Activated CD4-positive, alpha-beta T cell treated with anti-CD3 and anti-CD28 coated beads for 36 hours (primary cell): ENCODE measurements at regions not wholly inside any gene's neighbourhood (a gene's known extent, or its start where the extent isn't known, plus 50 kb on each side); places are given as distances from the start of the nearest gene placed in this dataset.
"Not testable (repeated sequence)": the region's sequence is repeated elsewhere in the genome, so short reads cannot be mapped to it uniquely, and the experiment has no call there.

Experiments
- ATAC-seq: fragments of 200-7000 bp; cut with Tn5 transposase; one replicate; pipeline ENCODE4 v1.10.0; 2021; ENCODE audit warnings: mild to moderate bottlenecking, moderate library complexity
- CTCF ChIA-PET: fragments of 350-600 bp; sonication (Branson Sonifier 250); formaldehyde crosslinking; loops from one replicate; lab custom pipeline; 2021; ENCODE audit warnings: antibody characterized with exemption; lab: Charles Lee
- POLR2A ChIA-PET: fragments of 350-600 bp; sonication (Branson Sonifier 250); formaldehyde crosslinking; loops from one replicate; lab custom pipeline; 2021; ENCODE audit warnings: antibody characterized with exemption, inconsistent platforms; lab: Charles Lee
- DNase-seq: peaks from one replicate; pipeline ENCODE4 v3.0.0-alpha.2; 2020
- H3K27ac Mint-ChIP-seq: one replicate; pipeline ENCODE4 v1.8.0; 2021; ENCODE audit warnings: mixed read lengths
- H3K27me3 Mint-ChIP-seq: one replicate; pipeline ENCODE4 v1.8.0; 2021; ENCODE audit warnings: mixed read lengths
- H3K36me3 Mint-ChIP-seq: one replicate; pipeline ENCODE4 v1.8.0; 2021; ENCODE audit warnings: low read depth, mixed read lengths
- H3K4me1 Mint-ChIP-seq: one replicate; pipeline ENCODE4 v1.8.0; 2021; ENCODE audit warnings: mixed read lengths
- H3K4me3 Mint-ChIP-seq: one replicate; pipeline ENCODE4 v1.8.0; 2021; ENCODE audit warnings: mild to moderate bottlenecking, moderate library complexity, mixed read lengths
- H3K9me3 Mint-ChIP-seq: one replicate; pipeline ENCODE4 v1.8.0; 2021; ENCODE audit warnings: low read depth, mixed read lengths
- intact Hi-C, 2 experiments: fragments of 100-400 bp; cut with DNase I in 1 of 2; cut with micrococcal nuclease in 1 of 2; formaldehyde crosslinking; loops; one replicate each; pipeline versions ENCODE4 v1.14.2 to v1.15.1; 2022 to 2024; cut with DNase I, micrococcal nuclease

DNA sequence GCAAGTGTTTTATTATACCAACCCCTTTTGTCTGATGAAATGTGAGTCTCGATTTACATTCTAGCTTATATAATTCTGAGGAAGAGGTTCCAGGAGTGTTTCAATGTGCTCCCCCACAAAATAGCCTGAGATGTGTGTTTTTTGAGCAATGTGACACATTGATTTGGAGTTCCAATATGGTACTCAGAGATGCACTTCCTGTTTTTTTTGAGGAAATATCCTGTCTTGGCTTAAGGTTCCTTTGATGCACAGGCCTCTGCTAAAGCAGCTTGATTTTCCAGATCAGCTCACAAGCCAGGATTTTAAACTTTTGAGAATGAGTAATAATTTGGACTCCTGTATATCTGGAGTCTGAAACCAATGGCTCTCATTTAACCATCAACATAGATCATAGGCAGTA is 221.4 kb downstream of the ACTR3 start:
- no peak for DNase-seq
- intact Hi-C loops: no loop called here
- no peak for ATAC-seq

DNA sequence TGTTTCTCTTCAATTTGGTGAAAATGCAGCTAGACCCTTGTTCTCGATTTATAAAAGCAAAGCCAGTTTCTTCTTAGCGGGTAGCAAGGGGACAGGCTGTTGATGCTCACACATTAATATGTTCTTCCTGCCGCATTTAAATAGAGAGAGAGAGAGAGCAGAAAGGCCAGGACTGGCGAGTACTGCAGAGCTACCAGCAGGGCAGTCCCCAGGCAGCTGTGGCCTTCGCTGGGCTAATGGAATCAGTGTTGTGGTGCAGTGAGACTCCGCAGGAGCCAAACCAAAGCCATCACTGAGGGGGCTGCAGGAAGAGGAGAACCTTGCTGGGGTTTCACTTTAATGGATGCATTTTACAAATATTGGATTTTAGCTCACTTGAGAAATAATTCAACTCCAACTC is 223.6 kb downstream of the ACTR3 start:
- DNase-seq: no peak
- ATAC-seq: no peak
- no peaks in the 10 kb centered on the region for H3K36me3 Mint-ChIP-seq
- intact Hi-C loops: no loop called here
- H3K27ac Mint-ChIP-seq: no peak overlapping the region
- H3K27me3 Mint-ChIP-seq: peaks cover 19% of the 10 kb centered on the region
- H3K4me3 Mint-ChIP-seq: no peak overlapping the region
- ChIA-PET POLR2A (no interaction called here), CTCF (no interaction called here)
- no peaks in the 10 kb centered on the region for H3K9me3 Mint-ChIP-seq
- H3K4me1 Mint-ChIP-seq: no peaks in the 10 kb centered on the region

More for the DNA sequence above, 221.4 kb downstream of the ACTR3 start:
- ChIA-PET CTCF (no interaction called here), POLR2A (no interaction called here)
- no peak overlapping the region for H3K4me3 Mint-ChIP-seq
- H3K27ac Mint-ChIP-seq: no peak overlapping the region
- H3K36me3 Mint-ChIP-seq: no peaks in the 10 kb centered on the region
- peaks cover 23% of the 10 kb centered on the region for H3K27me3 Mint-ChIP-seq
- peaks cover under 1% of the 10 kb centered on the region for H3K9me3 Mint-ChIP-seq
- H3K4me1 Mint-ChIP-seq: no peaks in the 10 kb centered on the region

DNA sequence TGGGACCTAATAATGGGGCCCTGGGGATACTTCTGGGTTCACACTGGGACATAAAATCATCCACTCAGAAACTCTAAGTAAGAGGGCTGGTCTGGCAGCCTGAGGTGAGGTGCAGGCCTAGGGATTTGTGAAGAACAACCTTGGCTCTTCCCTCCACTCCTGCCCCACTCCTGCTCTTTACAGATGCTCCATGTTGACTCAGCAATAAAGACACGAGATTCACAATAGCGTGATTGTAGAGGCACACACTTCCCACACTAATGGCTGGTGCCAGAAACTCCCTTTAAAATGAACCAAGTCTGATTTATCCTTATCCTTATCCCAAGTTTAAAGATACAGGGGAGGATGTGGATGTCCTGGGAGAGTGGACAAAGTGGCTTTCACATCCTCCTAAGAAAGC is 228.2 kb downstream of the ACTR3 start:
- Mint-ChIP-seq H3K4me1 (no peaks in the 10 kb centered on the region), H3K9me3 (no peaks in the 10 kb centered on the region), H3K27ac (no peak overlapping the region), H3K36me3 (no peaks in the 10 kb centered on the region), H3K4me3 (no peak overlapping the region), H3K27me3 (peaks cover 15% of the 10 kb centered on the region)
- ChIA-PET CTCF (interaction anchor here (0.7 kb wide), 1 partner anchor 20 kb away, joined by 3 read pairs; no protein-coding TSS in a partner anchor), POLR2A (no interaction called here)
- no peak for ATAC-seq
- intact Hi-C loops: no loop called here
- no peak for DNase-seq

DNA sequence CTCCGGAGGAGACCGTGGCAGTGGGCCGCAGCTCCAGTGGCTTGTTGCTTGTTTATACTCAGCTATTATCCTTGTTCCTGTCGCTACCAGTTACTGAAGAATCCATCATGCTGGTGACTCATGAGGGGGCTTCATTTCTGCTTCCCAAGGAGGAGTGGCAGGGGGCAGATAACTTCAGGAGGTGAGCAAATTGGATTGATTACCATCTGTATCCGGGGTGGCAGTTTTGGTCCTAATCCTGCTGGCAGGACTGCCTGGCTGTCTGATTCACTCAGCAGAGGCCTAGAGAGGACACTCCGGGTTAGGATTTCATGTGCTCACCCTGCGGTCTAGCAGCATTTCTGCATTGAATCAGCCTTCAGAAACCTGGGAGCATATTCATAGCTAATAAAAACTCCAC is 230.0 kb downstream of the ACTR3 start:
- ATAC-seq: no peak
- ChIA-PET CTCF (no interaction called here), POLR2A (no interaction called here)
- no peaks in the 10 kb centered on the region for H3K4me1 Mint-ChIP-seq
- H3K27me3 Mint-ChIP-seq: peaks cover 12% of the 10 kb centered on the region
- H3K4me3 Mint-ChIP-seq: no peak overlapping the region
- intact Hi-C loops: no loop called here
- H3K9me3 Mint-ChIP-seq: no peaks in the 10 kb centered on the region
- no peak for DNase-seq
- H3K36me3 Mint-ChIP-seq: no peaks in the 10 kb centered on the region
- H3K27ac Mint-ChIP-seq: no peak overlapping the region

DNA sequence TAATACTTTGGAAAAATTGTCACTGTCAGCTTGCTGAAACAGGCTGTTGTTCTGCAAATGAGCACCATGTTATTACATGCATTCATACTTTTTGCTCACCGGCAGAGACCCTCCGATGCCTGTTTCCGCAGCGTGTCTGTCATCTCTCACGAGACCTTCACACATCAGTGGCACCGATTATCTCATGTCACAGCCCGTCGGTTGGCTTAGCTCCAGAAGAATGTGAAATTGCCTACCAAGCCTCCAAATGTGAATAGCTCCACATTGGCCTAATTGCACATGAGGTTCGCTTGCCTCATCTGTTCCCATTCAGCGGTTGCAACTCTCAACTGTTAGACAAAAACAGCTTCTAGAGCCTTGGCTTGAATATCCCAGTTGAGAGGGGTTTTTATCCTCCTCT is 233.0 kb downstream of the ACTR3 start:
- intact Hi-C loops: no loop called here
- DNase-seq (no peak), ATAC-seq (no peak)
- H3K36me3 Mint-ChIP-seq: no peaks in the 10 kb centered on the region
- no peak overlapping the region for H3K4me3 Mint-ChIP-seq
- H3K27ac Mint-ChIP-seq: no peak overlapping the region
- ChIA-PET POLR2A (no interaction called here), CTCF (no interaction called here)
- H3K4me1 Mint-ChIP-seq: no peaks in the 10 kb centered on the region
- no peaks in the 10 kb centered on the region for H3K9me3 Mint-ChIP-seq
- H3K27me3 Mint-ChIP-seq: peaks cover 8% of the 10 kb centered on the region

DNA sequence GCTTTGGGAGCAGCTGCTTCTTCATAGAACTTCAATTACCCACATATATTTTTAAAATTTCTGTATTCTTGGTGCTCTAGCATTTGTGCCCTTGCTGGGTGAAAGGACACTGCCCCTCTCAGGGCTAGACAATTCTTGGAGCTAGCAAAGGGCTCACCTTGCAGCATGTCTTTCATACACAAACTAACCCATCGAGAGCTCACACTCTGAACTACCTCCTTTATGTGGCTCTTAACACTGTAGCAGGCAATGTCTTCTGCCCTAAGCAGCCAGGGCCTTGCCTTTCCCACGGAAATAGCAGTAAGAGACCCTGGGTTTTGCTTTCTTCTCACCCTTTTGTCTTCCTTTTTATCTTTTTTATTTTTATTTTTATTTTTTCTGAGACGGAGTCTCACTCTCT is 234.0 kb downstream of the ACTR3 start:
- Mint-ChIP-seq H3K4me3 (no peak overlapping the region), H3K27ac (no peak overlapping the region), H3K9me3 (no peaks in the 10 kb centered on the region), H3K4me1 (no peaks in the 10 kb centered on the region), H3K36me3 (no peaks in the 10 kb centered on the region), H3K27me3 (peaks cover 11% of the 10 kb centered on the region)
- intact Hi-C loops: no loop called here
- DNase-seq (no peak), ATAC-seq (no peak)
- ChIA-PET CTCF (no interaction called here), POLR2A (interaction anchor here (0.6 kb wide), 1 partner anchor 249 kb away, joined by 3 read pairs; no protein-coding TSS in a partner anchor)

DNA sequence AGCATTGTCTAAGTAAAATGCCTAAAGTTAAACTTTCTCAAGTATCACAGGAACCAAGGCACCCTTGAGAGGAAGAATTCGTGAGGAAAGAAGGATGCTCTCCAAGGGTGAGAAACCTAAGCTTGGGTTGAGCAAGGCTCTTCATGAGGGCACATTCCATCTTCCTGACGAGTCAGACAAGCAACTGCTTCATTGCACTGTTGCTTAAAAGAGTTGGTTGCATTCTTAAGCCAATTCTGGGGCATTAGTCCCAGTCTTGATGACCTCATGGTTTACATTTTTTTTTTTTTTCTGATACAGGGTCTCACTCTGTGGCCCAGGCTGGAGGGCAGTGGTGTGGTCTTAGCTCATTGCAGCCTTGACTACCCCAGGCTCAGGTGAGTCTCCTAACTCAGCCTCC is 237.5 kb downstream of the ACTR3 start:
- H3K4me3 Mint-ChIP-seq: no peak overlapping the region
- no peaks in the 10 kb centered on the region for H3K4me1 Mint-ChIP-seq
- intact Hi-C loops: no loop called here
- ChIA-PET POLR2A (no interaction called here), CTCF (interaction anchor here (0.6 kb wide), 1 partner anchor 93 kb away, joined by 3 read pairs; no protein-coding TSS in a partner anchor)
- H3K9me3 Mint-ChIP-seq: no peaks in the 10 kb centered on the region
- peaks cover 5% of the 10 kb centered on the region for H3K27me3 Mint-ChIP-seq
- ATAC-seq (no peak), DNase-seq (no peak)
- no peak overlapping the region for H3K27ac Mint-ChIP-seq
- no peaks in the 10 kb centered on the region for H3K36me3 Mint-ChIP-seq

DNA sequence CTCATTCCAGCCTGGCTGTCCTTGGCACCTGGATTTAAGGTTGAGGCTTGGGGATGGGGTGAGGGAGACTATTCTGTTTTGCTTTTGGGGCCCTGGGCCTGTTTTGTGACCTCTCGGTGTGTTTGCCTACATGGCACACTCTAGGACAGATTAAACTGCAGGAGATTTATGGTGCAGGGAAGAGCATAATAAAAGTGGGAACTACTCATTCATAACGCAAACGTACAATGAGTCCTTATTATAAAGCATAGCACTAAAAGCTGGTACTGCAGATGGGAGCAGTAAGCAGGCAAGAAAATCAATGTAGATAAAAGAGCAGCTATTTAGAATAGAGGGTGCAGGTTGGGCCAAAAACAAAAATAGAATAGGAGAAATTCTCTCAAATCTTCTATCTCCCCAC is 238.4 kb downstream of the ACTR3 start:
- H3K27me3 Mint-ChIP-seq: peaks cover 4% of the 10 kb centered on the region
- H3K9me3 Mint-ChIP-seq: no peaks in the 10 kb centered on the region
- H3K27ac Mint-ChIP-seq: no peak overlapping the region
- no peaks in the 10 kb centered on the region for H3K36me3 Mint-ChIP-seq
- no peaks in the 10 kb centered on the region for H3K4me1 Mint-ChIP-seq
- intact Hi-C loops: no loop called here
- ChIA-PET CTCF (interaction anchor here (0.5 kb wide), 1 partner anchor 639 kb away, joined by 4 read pairs; no protein-coding TSS in a partner anchor), POLR2A (no interaction called here)
- no peak overlapping the region for H3K4me3 Mint-ChIP-seq
- ATAC-seq (no peak), DNase-seq (no peak)

DNA sequence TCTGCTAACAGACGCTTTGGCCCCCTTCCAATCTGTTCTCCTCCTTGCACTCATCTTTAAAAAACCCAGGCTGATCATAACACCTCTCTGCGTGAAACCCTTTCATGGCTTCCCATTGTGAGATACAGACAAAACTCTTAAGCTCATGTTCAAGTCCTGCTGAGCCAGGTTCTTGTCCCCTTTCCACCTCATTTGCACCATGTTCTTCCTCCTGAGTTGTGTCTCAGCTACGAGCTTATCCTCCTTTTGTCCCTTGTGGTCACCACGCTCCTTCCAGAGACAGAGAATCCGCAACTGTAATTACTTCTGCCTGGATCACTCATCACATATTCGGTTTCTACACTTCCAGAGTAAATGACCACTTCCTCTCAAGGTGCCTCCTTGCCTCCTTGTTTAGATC is 238.8 kb downstream of the ACTR3 start:
- CTCF ChIA-PET: interaction anchor here (0.5 kb wide), 1 partner anchor 639 kb away, joined by 4 read pairs; no protein-coding TSS in a partner anchor
- Mint-ChIP-seq H3K27ac (no peak overlapping the region), H3K9me3 (no peaks in the 10 kb centered on the region), H3K27me3 (peaks cover 4% of the 10 kb centered on the region), H3K36me3 (no peaks in the 10 kb centered on the region), H3K4me1 (no peaks in the 10 kb centered on the region), H3K4me3 (no peak overlapping the region)
- POLR2A ChIA-PET: no interaction called here
- ATAC-seq: no peak
- intact Hi-C loops: no loop called here
- DNase-seq: no peak

DNA sequence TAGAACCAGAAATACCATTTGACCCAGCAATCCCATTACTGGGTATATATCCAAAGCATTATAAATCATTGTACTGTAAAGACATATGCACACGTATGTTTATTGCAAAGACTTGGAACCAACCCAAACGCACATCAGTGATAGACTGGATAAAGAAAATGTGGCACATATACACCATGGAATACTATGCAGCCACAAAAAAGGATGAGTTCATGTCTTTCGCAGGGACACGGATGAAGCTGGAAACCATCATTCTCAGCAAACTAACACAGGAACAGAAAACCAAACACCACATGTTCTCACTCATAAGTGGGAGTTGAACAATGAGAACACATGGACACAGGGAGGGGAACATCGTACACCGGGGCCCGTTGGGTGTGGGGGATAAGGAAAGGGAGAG is 242.2 kb downstream of the ACTR3 start:
- POLR2A ChIA-PET, H3K36me3 Mint-ChIP-seq, H3K9me3 Mint-ChIP-seq, DNase-seq, H3K4me3 Mint-ChIP-seq, intact Hi-C loops, H3K4me1 Mint-ChIP-seq, CTCF ChIA-PET, ATAC-seq, H3K27ac Mint-ChIP-seq, H3K27me3 Mint-ChIP-seq: not testable (repeated sequence)

DNA sequence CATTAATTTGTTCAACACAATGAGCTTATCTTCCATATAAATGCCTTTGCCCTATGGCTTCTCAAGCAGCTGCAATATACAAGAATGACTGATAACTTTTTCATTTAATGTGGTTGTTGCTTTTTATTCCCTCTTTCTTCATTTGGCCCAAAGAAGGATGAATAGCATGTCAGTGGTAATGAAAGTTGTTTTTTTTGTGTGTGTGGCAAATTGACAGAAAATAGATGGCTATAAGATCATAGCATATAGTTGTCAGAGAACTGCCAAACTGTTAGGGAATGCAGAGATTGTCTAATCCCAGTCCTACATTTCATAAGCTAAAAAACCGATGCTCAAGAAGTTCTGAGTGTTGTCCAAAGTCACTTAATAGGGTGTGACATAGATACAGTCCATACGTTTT is 244.3 kb downstream of the ACTR3 start:
- H3K27ac Mint-ChIP-seq: no peak overlapping the region
- ATAC-seq (no peak), DNase-seq (no peak)
- intact Hi-C loops: no loop called here
- no peaks in the 10 kb centered on the region for H3K27me3 Mint-ChIP-seq
- no peak overlapping the region for H3K4me3 Mint-ChIP-seq
- ChIA-PET POLR2A (no interaction called here), CTCF (no interaction called here)
- H3K4me1 Mint-ChIP-seq: no peaks in the 10 kb centered on the region
- H3K36me3 Mint-ChIP-seq: no peaks in the 10 kb centered on the region
- no peaks in the 10 kb centered on the region for H3K9me3 Mint-ChIP-seq

DNA sequence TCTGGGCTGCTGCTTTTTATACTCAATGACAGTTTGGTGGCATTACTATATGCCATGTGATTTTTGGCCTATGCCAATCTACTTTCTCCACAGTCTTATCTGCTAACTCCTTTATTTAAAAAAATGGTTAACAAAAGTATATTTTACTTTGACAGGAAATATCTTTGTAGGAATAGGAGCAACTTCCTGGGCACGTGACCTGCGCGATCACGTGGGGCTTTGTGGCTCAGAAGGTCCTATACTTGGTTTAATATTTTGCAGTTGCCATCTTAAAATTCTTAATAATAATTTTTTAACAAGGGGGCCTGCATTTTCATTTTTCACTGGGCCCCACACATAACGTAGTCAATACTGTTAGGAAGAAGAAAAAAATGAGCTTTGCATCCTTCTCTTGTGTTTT is 249.7 kb downstream of the ACTR3 start:
- Mint-ChIP-seq H3K27ac (no peak overlapping the region), H3K27me3 (peaks cover 5% of the 10 kb centered on the region), H3K36me3 (no peaks in the 10 kb centered on the region), H3K9me3 (no peaks in the 10 kb centered on the region), H3K4me1 (no peaks in the 10 kb centered on the region), H3K4me3 (no peak overlapping the region)
- ATAC-seq: no peak
- no peak for DNase-seq
- ChIA-PET CTCF (no interaction called here), POLR2A (no interaction called here)
- intact Hi-C loops: no loop called here
